ENCODE measurements at regions not wholly inside any gene's neighbourhood (a gene's known extent, or its start where the extent isn't known, plus 50 kb on each side); places are given as distances from the start of the nearest gene placed in this dataset.
A peak's percentile ranks its signal among the peaks of the same experiment; 100 is the strongest.
"Not testable (repeated sequence)": the region's sequence is repeated elsewhere in the genome, so short reads cannot be mapped to it uniquely, and the experiment has no call there.

- H3K36me3 ChIP-seq, result no peaks in the 10 kb centered on the region
- H3K27me3 ChIP-seq, result no peaks in the 10 kb centered on the region
- no peak for DNase-seq
- no peak overlapping the region for H3K27ac ChIP-seq
- H3K4me1 ChIP-seq, result no peaks in the 10 kb centered on the region
- in situ Hi-C loops (cut with MboI; ENCODE audit: low sequenced_read_pairs in 4 of 4) (no loop called here), intact Hi-C loops (cut with DNase I; ENCODE audit: low total_unique reads) (no loop called here)
- no peak for ATAC-seq
- no peak for TF ChIP-seq POLR2A (IDR thresholded peaks at IDR 0.05)
- no peak for TF ChIP-seq CTCF (IDR thresholded peaks at IDR 0.05 in 4 of 5, conservative IDR thresholded peaks at IDR 0.05 in 1 of 5)
- no peak overlapping the region for H3K4me3 ChIP-seq
- no peaks in the 10 kb centered on the region for H3K9me3 ChIP-seq
Observed at GRCh38 chr4:3945511-3946290, 179.5 kb downstream of the ADRA2C start.

- in situ Hi-C loops (cut with MboI; ENCODE audit: low sequenced_read_pairs in 4 of 4); H3K27me3 ChIP-seq; intact Hi-C loops (cut with DNase I; ENCODE audit: low total_unique reads); H3K4me3 ChIP-seq; H3K9me3 ChIP-seq; ATAC-seq; H3K27ac ChIP-seq; DNase-seq; H3K36me3 ChIP-seq; H3K4me1 ChIP-seq: not testable (repeated sequence)
Observed at GRCh38 chr4:3946553-3946952, 180.4 kb downstream of the ADRA2C start.

GRCh38 chr4:3947761-3948160 is 181.6 kb downstream of the ADRA2C start:
- H3K27me3 ChIP-seq; DNase-seq; H3K4me1 ChIP-seq; intact Hi-C loops (cut with DNase I; ENCODE audit: low total_unique reads); H3K36me3 ChIP-seq; H3K9me3 ChIP-seq; H3K27ac ChIP-seq; in situ Hi-C loops (cut with MboI; ENCODE audit: low sequenced_read_pairs in 4 of 4); ATAC-seq; H3K4me3 ChIP-seq: not testable (repeated sequence)

- intact Hi-C loops (cut with DNase I; ENCODE audit: low total_unique reads); DNase-seq; in situ Hi-C loops (cut with MboI; ENCODE audit: low sequenced_read_pairs in 4 of 4): not testable (repeated sequence)
Observed at GRCh38 chr4:3948210-3948609, 182.0 kb downstream of the ADRA2C start.

GRCh38 chr4:3949916-3950315 is 183.7 kb downstream of the ADRA2C start:
- in situ Hi-C loops (cut with MboI; ENCODE audit: low sequenced_read_pairs in 4 of 4); DNase-seq; H3K27ac ChIP-seq; H3K9me3 ChIP-seq; H3K4me3 ChIP-seq; H3K4me1 ChIP-seq; H3K27me3 ChIP-seq; intact Hi-C loops (cut with DNase I; ENCODE audit: low total_unique reads); H3K36me3 ChIP-seq; ATAC-seq: not testable (repeated sequence)
- peak in 3 of 5 experiments; percentile 10 to 35 (median 23) for TF ChIP-seq CTCF (IDR thresholded peaks at IDR 0.05 in 4 of 5, conservative IDR thresholded peaks at IDR 0.05 in 1 of 5)

More at GRCh38 chr4:3948210-3948609, 182.0 kb downstream of the ADRA2C start:
- not testable (repeated sequence) for H3K27ac ChIP-seq, H3K4me1 ChIP-seq, H3K27me3 ChIP-seq, H3K9me3 ChIP-seq, H3K4me3 ChIP-seq, H3K36me3 ChIP-seq, ATAC-seq

GRCh38 chr4:3952443-3953139 is 186.4 kb downstream of the ADRA2C start:
- intact Hi-C loops (cut with DNase I; ENCODE audit: low total_unique reads); in situ Hi-C loops (cut with MboI; ENCODE audit: low sequenced_read_pairs in 4 of 4): not testable (repeated sequence)

GRCh38 chr4:3953140-3953489 is 186.9 kb downstream of the ADRA2C start:
- intact Hi-C loops (cut with DNase I; ENCODE audit: low total_unique reads); H3K4me3 ChIP-seq; H3K36me3 ChIP-seq; DNase-seq; ATAC-seq; in situ Hi-C loops (cut with MboI; ENCODE audit: low sequenced_read_pairs in 4 of 4); H3K27ac ChIP-seq; H3K4me1 ChIP-seq; H3K27me3 ChIP-seq; H3K9me3 ChIP-seq: not testable (repeated sequence)

More at GRCh38 chr4:3952443-3953139, 186.4 kb downstream of the ADRA2C start:
- not testable (repeated sequence) for H3K36me3 ChIP-seq, H3K4me1 ChIP-seq, ATAC-seq, DNase-seq, H3K4me3 ChIP-seq, H3K9me3 ChIP-seq, H3K27ac ChIP-seq, H3K27me3 ChIP-seq

All from gastrocnemius medialis (tissue), 4 donors.